Chondrocyte (in vitro differentiated cells): ENCODE measurements at regions not wholly inside any gene's neighbourhood (a gene's known extent, or its start where the extent isn't known, plus 50 kb on each side); places are given as distances from the start of the nearest gene placed in this dataset.

Source experiments
- DNase-seq: peaks from one replicate; pipeline ENCODE4 v3.0.0; 2021; ENCODE audit warnings: mixed read lengths, low spot score
- H3K27ac Mint-ChIP-seq: one replicate; pipeline ENCODE4 v1.8.0; 2021; ENCODE audit warnings: mild to moderate bottlenecking, moderate library complexity, mixed read lengths; ENCODE audit not compliant: unreplicated experiment
- H3K27me3 Mint-ChIP-seq: 2 replicates; pipeline ENCODE4 v1.8.0; 2021; ENCODE audit warnings: low read depth, mixed read lengths
- H3K36me3 Mint-ChIP-seq: 2 replicates; pipeline ENCODE4 v1.8.0; 2021; ENCODE audit warnings: low read depth, mixed read lengths
- H3K4me1 Mint-ChIP-seq: 2 replicates; pipeline ENCODE4 v1.8.0; 2021; ENCODE audit warnings: low read depth, mild to moderate bottlenecking, mixed read lengths
- H3K4me3 Mint-ChIP-seq: one replicate; pipeline ENCODE4 v1.8.0; 2021; ENCODE audit warnings: mild to moderate bottlenecking, moderate library complexity, mixed read lengths; ENCODE audit not compliant: unreplicated experiment
- H3K9me3 Mint-ChIP-seq: 2 replicates; pipeline ENCODE4 v1.8.0; 2021; ENCODE audit warnings: low read depth, mixed read lengths
- TF ChIP-seq, protein P1 (sequence below): fragments of 200-600 bp; sonication (generic); IDR thresholded peaks from 2 replicates; pipeline ENCODE4 v1.5.0; 2021; ENCODE audit warnings: antibody characterized with exemption, mild to moderate bottlenecking, moderate library complexity

DNA sequence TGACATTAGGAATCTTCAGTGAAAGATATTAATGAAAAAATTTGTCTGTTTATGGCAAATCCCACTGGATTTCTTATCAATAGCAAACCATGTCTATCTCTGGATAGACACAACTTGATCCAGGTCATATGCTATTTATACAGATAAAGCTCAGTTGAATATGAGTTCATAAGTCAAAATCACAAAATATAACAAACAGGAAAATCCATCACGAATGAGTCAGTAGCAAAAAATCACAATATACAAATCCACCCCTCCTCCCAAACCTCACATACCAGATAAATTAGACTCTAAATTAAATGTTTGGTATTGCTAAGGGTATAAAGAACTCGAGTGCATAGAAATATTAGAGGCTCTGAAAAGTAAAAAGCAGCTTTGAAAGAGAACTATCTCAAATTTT lies 420.5 kb downstream of the TLL1 start:
- Mint-ChIP-seq H3K27me3 (peaks cover 10% of the 10 kb centered on the region), H3K4me1 (no peaks in the 10 kb centered on the region), H3K27ac (no peak overlapping the region), H3K9me3 (no peaks in the 10 kb centered on the region), H3K36me3 (no peaks in the 10 kb centered on the region), H3K4me3 (no peak overlapping the region)
- DNase-seq, result no peak
- TF ChIP-seq, protein P1, sequence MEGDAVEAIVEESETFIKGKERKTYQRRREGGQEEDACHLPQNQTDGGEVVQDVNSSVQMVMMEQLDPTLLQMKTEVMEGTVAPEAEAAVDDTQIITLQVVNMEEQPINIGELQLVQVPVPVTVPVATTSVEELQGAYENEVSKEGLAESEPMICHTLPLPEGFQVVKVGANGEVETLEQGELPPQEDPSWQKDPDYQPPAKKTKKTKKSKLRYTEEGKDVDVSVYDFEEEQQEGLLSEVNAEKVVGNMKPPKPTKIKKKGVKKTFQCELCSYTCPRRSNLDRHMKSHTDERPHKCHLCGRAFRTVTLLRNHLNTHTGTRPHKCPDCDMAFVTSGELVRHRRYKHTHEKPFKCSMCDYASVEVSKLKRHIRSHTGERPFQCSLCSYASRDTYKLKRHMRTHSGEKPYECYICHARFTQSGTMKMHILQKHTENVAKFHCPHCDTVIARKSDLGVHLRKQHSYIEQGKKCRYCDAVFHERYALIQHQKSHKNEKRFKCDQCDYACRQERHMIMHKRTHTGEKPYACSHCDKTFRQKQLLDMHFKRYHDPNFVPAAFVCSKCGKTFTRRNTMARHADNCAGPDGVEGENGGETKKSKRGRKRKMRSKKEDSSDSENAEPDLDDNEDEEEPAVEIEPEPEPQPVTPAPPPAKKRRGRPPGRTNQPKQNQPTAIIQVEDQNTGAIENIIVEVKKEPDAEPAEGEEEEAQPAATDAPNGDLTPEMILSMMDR, result no peak

DNA sequence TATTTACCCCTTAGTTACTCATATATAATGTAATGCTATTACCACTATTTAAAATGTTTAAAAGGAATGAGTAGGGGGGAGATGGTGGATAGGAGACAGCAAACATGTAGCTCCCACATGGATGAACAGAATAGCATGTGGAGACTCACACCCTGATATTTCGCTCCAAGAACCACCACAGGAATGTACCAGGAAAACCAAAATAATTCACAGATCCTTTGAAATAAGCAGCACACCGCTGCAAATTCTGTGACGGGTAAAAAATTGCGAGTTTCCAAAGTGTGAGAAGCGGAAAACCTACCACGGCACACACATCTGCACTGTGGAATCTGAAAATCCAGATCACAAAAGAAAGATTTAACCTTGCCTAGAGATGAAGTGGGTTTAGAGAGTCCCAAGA lies 428.2 kb downstream of the TLL1 start:
- no peak for DNase-seq
- Mint-ChIP-seq H3K4me1 (peaks cover 5% of the 10 kb centered on the region), H3K27me3 (peaks cover 20% of the 10 kb centered on the region), H3K4me3 (no peak overlapping the region), H3K36me3 (no peaks in the 10 kb centered on the region), H3K9me3 (peaks cover 6% of the 10 kb centered on the region), H3K27ac (no peak overlapping the region)
- TF ChIP-seq, protein P1, result no peak

DNA sequence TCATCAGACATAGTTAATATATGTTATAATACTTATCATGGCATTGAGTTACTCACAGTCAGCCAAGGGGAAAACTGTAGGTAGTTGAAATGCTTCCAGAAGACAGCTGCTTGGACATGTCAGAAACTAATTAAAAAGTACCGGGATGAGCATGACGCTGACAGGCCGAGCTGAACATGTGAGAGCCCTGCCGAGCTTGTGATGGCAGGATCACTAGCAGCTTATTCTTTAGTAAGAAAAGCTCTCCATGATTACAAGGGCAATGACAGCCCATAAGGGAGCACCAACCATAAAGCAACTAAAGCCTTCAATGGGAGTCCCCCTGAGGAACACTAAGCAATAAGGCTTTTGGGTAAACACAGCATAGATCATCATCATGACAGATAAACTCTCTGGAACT lies 435.6 kb downstream of the TLL1 start:
- H3K27me3 Mint-ChIP-seq, result peaks cover 26% of the 10 kb centered on the region
- H3K9me3 Mint-ChIP-seq, result peaks cover 7% of the 10 kb centered on the region
- no peak for DNase-seq
- no peak overlapping the region for H3K27ac Mint-ChIP-seq
- no peak overlapping the region for H3K4me3 Mint-ChIP-seq
- peaks cover 3% of the 10 kb centered on the region for H3K4me1 Mint-ChIP-seq
- no peaks in the 10 kb centered on the region for H3K36me3 Mint-ChIP-seq
- TF ChIP-seq, protein P1, result no peak

DNA sequence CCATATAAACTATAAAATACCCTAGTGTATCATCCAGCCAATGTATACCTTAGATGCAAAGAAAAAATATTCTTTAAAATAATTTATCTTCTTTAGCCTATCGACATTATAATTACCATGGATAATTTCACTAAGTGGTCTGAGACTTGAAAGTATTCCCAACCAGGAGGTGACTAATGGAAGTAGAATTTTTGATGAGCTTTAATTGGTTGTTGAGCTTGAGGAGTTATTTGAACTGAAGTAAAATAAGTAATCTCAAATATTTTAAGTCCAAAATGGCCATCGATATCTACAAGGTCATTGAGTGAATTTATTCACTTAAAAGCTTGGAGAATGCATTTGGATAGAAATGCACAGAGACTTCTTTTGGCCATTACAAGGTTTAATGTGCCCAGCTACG lies 436.2 kb downstream of the TLL1 start:
- no peak overlapping the region for H3K27ac Mint-ChIP-seq
- no peak overlapping the region for H3K4me3 Mint-ChIP-seq
- H3K9me3 Mint-ChIP-seq, result peaks cover 6% of the 10 kb centered on the region
- peaks cover 3% of the 10 kb centered on the region for H3K4me1 Mint-ChIP-seq
- TF ChIP-seq, protein P1, result no peak
- H3K27me3 Mint-ChIP-seq, result peaks cover 25% of the 10 kb centered on the region
- H3K36me3 Mint-ChIP-seq, result no peaks in the 10 kb centered on the region
- no peak for DNase-seq

DNA sequence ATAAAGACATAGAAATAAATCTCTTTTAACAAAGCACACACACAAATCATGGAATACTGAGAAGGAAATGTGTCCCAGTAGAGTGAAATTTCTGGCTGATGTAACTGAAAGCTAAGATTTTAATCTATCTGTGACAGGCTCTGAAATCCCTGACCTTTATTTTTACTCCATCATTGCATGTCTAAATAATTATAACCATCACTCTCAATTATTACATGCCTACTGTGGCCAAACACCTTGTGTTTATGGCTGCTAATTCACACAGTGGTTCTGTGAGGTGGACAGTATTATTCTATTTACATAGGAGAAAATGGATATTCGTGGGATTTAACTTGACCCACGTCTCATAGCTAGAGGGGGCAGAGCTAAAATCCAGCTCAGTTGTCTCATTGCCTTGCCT lies 438.1 kb downstream of the TLL1 start:
- Mint-ChIP-seq H3K27me3 (peaks cover 19% of the 10 kb centered on the region), H3K4me1 (peaks cover 3% of the 10 kb centered on the region), H3K4me3 (no peak overlapping the region), H3K9me3 (peaks cover 5% of the 10 kb centered on the region), H3K36me3 (no peaks in the 10 kb centered on the region), H3K27ac (no peak overlapping the region)
- TF ChIP-seq, protein P1, result no peak
- DNase-seq, result no peak
